IMR-90 (cell line): ENCODE measurements at regions not wholly inside any gene's neighbourhood (a gene's known extent, or its start where the extent isn't known, plus 50 kb on each side); places are given as distances from the start of the nearest gene placed in this dataset.

ENCODE experiments used
- ATAC-seq: fragments of 200-7000 bp; cut with Tn5 transposase; 2 replicates; pipeline ENCODE4 v1.9.1; 2020; ENCODE audit warnings: low read depth, mild to moderate bottlenecking, moderate library complexity
- BruUV-seq: library from RNA; stranded (reverse); fragments of 400-500 nt; replicated peaks from 2 replicates; lab custom pipeline; 2021; lab: Mats Ljungman, UMichigan
- CTCF ChIA-PET: fragments of 300-600 bp; formaldehyde crosslinking; extraction: SDS; loops from one replicate; lab custom pipeline; 2021; ENCODE audit warnings: antibody characterized with exemption; lab: Yijun Ruan, JAX
- POLR2A ChIA-PET: fragments of 300-600 bp; sonication (Branson Sonifier 250); formaldehyde crosslinking; loops from one replicate; lab custom pipeline; 2022; ENCODE audit warnings: antibody characterized with exemption; ENCODE audit not compliant: unreplicated experiment; lab: Charles Lee
- DNase-seq: peaks from one replicate; pipeline ENCODE4 v3.0.0; 2013
- H2AFZ ChIP-seq: replicated peaks from 2 replicates; pipeline ENCODE3; 2013; ENCODE audit warnings: low read length, mild to moderate bottlenecking; ENCODE audit not compliant: poor library complexity
- H2AK5ac ChIP-seq: 2 replicates; pipeline ENCODE4 v1.6.1; 2013; ENCODE audit warnings: low read depth, low read length, inconsistent platforms
- H2AK9ac ChIP-seq: replicated peaks from 2 replicates; pipeline ENCODE3; 2013; ENCODE audit warnings: mild to moderate bottlenecking, low read depth, low read length, moderate library complexity; ENCODE audit not compliant: poor library complexity
- H2BK120ac ChIP-seq: 2 replicates; pipeline ENCODE4 v1.6.1; 2013; ENCODE audit warnings: low read depth, low read length, inconsistent platforms
- H2BK15ac ChIP-seq: 3 replicates; pipeline ENCODE4 v1.6.1; 2013; ENCODE audit warnings: low read depth, low read length, inconsistent platforms
- H2BK20ac ChIP-seq: 2 replicates; pipeline ENCODE4 v1.6.1; 2013; ENCODE audit warnings: low read depth, mild to moderate bottlenecking, inconsistent platforms, low read length, moderate library complexity
- H2BK5ac ChIP-seq: 2 replicates; pipeline ENCODE4 v1.6.1; 2013; ENCODE audit warnings: mild to moderate bottlenecking, low read depth, low read length, inconsistent platforms; ENCODE audit not compliant: poor library complexity, severe bottlenecking
- H3K14ac ChIP-seq: replicated peaks from 2 replicates; pipeline ENCODE4 v1.6.1; 2013; ENCODE audit warnings: low read depth, low read length, inconsistent platforms
- H3K18ac ChIP-seq: 2 replicates; pipeline ENCODE4 v1.6.1; 2013; ENCODE audit warnings: low read depth, low read length, control low read depth
- H3K23ac ChIP-seq: 2 replicates; pipeline ENCODE4 v1.6.1; 2013; ENCODE audit warnings: low read depth, low read length, inconsistent platforms
- H3K27ac ChIP-seq: 2 replicates; pipeline ENCODE4 v1.5.1; 2013; ENCODE audit warnings: mild to moderate bottlenecking, control low read depth, low read length; ENCODE audit not compliant: insufficient read depth
- H3K27me3 ChIP-seq: 2 replicates; pipeline ENCODE4 v1.6.1; 2013; ENCODE audit warnings: low read length; ENCODE audit not compliant: control insufficient read depth, insufficient read depth
- H3K36me3 ChIP-seq: 2 replicates; pipeline ENCODE4 v1.6.1; 2013; ENCODE audit warnings: low read length, mixed read lengths; ENCODE audit not compliant: control insufficient read depth, insufficient read depth
- H3K4ac ChIP-seq: 2 replicates; pipeline ENCODE4 v1.6.1; 2013; ENCODE audit warnings: low read depth, low read length, inconsistent platforms
- H3K4me1 ChIP-seq: 2 replicates; pipeline ENCODE4 v1.6.1; 2013; ENCODE audit warnings: low read length, mixed read lengths; ENCODE audit not compliant: control insufficient read depth, insufficient read depth
- H3K4me2 ChIP-seq: 2 replicates; pipeline ENCODE4 v1.6.1; 2013; ENCODE audit warnings: low read depth, mild to moderate bottlenecking, control low read depth, low read length, moderate library complexity
- H3K4me3 ChIP-seq: 2 replicates; pipeline ENCODE4 v1.5.1; 2013; ENCODE audit warnings: low read depth, mild to moderate bottlenecking, control low read depth, low read length, moderate library complexity; ENCODE audit not compliant: insufficient read depth
- H3K56ac ChIP-seq: 2 replicates; pipeline ENCODE4 v1.6.1; 2013; ENCODE audit warnings: low read length, inconsistent platforms; ENCODE audit not compliant: insufficient read depth; ENCODE audit errors: extremely low read depth
- H3K79me1 ChIP-seq, 2 experiments: 2 replicates each; pipeline ENCODE4 v1.6.1; 2013; ENCODE audit warnings: low read length in 2 of 2, inconsistent platforms in 1 of 2, low read depth in 1 of 2
- H3K9ac ChIP-seq: 2 replicates; pipeline ENCODE4 v1.6.1; 2013; ENCODE audit warnings: low read depth, low read length, control low read depth
- H3K9me1 ChIP-seq: 2 replicates; pipeline ENCODE4 v1.6.1; 2013; ENCODE audit warnings: low read length, inconsistent platforms; ENCODE audit not compliant: insufficient read depth
- H3K9me3 ChIP-seq: 2 replicates; pipeline ENCODE4 v1.6.1; 2013; ENCODE audit warnings: low read length; ENCODE audit not compliant: control insufficient read depth, insufficient read depth
- H4K20me1 ChIP-seq: 2 replicates; pipeline ENCODE4 v1.6.1; 2013; ENCODE audit warnings: low read length, inconsistent platforms; ENCODE audit not compliant: insufficient read depth
- H4K5ac ChIP-seq: 2 replicates; pipeline ENCODE4 v1.6.1; 2013; ENCODE audit warnings: mild to moderate bottlenecking, low read depth, low read length, control low read depth
- H4K8ac ChIP-seq, 2 experiments: 2 replicates each; pipeline ENCODE4 v1.6.1; 2013; ENCODE audit warnings: low read depth in 2 of 2, low read length in 2 of 2, control low read depth in 1 of 2, inconsistent platforms in 1 of 2
- H4K91ac ChIP-seq: 2 replicates; pipeline ENCODE4 v1.6.1; 2013; ENCODE audit warnings: low read depth, low read length, inconsistent platforms; ENCODE audit not compliant: insufficient read depth
- RFX5 ChIP-seq: IDR thresholded peaks from 2 replicates; pipeline ENCODE4 v1.8.0; 2012; ENCODE audit warnings: low read depth, mild to moderate bottlenecking, low read length, moderate library complexity
- WGBS, 2 experiments: methylation state at CpG; one replicate each; pipeline versions ENCODE4 v1.1.5 to v1.1.7; 2013; ENCODE audit warnings: missing lambda C conversion rate in 2 of 2; ENCODE audit not compliant: insufficient read length in 1 of 2; ENCODE audit errors: extremely low coverage in 2 of 2; 5-methylcytosine and 5-hydroxymethylcytosine counted together
- dilution Hi-C: fragments of 300-500 bp; cut with HindIII; formaldehyde crosslinking; loops from one replicate; pipeline ENCODE4 v1.14.3; 2018; ENCODE audit warnings: low sequenced_read_pairs; ENCODE audit not compliant: unreplicated experiment
- in situ Hi-C: fragments of 300-500 bp; cut with MboI; formaldehyde crosslinking; loops from 3 replicates; pipeline ENCODE4 v1.14.3; 2019; ENCODE audit warnings: low sequenced_read_pairs, inconsistent platforms, mixed read lengths
- intact Hi-C: fragments of 100-400 bp; cut with micrococcal nuclease; formaldehyde crosslinking; loops from 2 replicates; pipeline ENCODE4 v1.10.0; 2022

DNA sequence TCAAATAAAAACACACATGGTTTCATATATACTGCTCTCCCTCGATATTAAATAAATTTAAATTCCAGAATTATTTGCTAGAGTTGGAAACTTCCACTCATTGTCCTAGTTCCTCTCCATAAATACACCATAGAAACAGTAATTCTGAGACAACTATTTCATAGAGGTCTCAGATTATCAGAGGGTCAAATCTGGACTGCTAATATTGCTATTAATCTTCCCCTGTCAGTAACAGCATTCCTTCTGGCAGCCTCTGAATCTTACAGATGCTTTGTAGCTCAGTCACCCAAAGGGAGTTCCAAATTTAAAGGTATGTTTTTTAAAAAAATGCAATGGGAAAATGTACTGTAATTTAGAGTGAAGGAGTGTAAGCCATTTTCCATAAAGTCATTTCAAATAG lies 428.8 kb downstream of the PYDC2 start:
- DNase-seq (no peak), ATAC-seq (no peak)
- H4K91ac ChIP-seq = no peak overlapping the region
- H4K5ac ChIP-seq = no peak overlapping the region
- no peak overlapping the region for H3K18ac ChIP-seq
- no peak overlapping the region for H4K8ac ChIP-seq
- intact Hi-C loops (no loop called here), dilution Hi-C loops (no loop called here), in situ Hi-C loops (no loop called here)
- no peak overlapping the region for H3K14ac ChIP-seq
- ChIA-PET CTCF (no interaction called here), POLR2A (no interaction called here)
- no CpG with 5 or more reads among the region's 1 CpG for WGBS, 2 experiments
- no peak overlapping the region for H2BK5ac ChIP-seq
- H4K20me1 ChIP-seq = no peaks in the 10 kb centered on the region
- no peak overlapping the region for H2BK15ac ChIP-seq
- H2BK20ac ChIP-seq = no peak overlapping the region
- no peak overlapping the region for H3K56ac ChIP-seq
- H3K36me3 ChIP-seq = no peaks in the 10 kb centered on the region
- no peaks in the 10 kb centered on the region for H3K79me1 ChIP-seq
- H2AK5ac ChIP-seq = no peak overlapping the region
- H3K4me1 ChIP-seq = no peaks in the 10 kb centered on the region
- no peak overlapping the region for H3K27ac ChIP-seq
- H3K4me2 ChIP-seq = no peak overlapping the region
- no TSS peak for BruUV-seq
- H3K23ac ChIP-seq = no peak overlapping the region
- H3K9me1 ChIP-seq = no peaks in the 10 kb centered on the region
- no peak overlapping the region for H3K4ac ChIP-seq
- H3K27me3 ChIP-seq = no peaks in the 10 kb centered on the region
- no peak overlapping the region for H3K4me3 ChIP-seq
- TF ChIP-seq RFX5 = no peak
- H3K9ac ChIP-seq = no peak overlapping the region
- H2BK120ac ChIP-seq = no peak overlapping the region
- no peak overlapping the region for H2AK9ac ChIP-seq
- H3K9me3 ChIP-seq = 0 out of 2 replicates have a peak, but pooled peaks cover 2% of the 10 kb centered on the region
- no peak overlapping the region for H2AFZ ChIP-seq
